ENCODE measurements at regions not wholly inside any gene's neighbourhood (a gene's known extent, or its start where the extent isn't known, plus 50 kb on each side); places are given as distances from the start of the nearest gene placed in this dataset.

DNA sequence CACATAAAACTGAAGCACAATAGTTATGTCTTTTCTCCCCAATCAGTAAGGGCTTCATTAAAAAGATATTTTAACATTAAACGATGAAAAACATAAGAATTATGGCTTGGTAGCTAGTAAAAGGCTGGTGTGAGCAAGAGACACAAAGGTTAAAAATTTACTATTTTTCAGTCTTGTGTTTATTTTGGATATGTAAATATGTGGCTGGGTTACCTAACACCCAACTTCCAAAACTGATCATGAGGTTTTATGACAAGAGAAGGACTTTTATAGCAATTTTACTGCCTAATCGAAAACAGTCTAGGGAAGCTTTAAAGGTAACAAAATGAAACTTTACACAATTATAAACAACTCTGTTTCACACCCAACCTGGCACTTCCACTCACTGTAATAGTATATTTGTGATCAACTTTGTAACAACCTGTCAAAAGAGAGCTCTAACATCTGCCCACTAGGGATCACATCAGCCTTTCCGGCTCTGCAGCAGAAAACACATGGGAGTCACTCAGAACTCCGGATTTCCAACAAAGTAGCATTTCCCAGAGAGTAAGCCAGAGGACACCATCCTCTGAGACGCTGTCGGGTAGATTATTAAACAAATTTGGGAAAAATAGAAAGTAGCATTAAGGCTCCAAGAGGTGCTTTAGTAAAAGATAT is 123.4 kb upstream of the C2CD4B start:
- TF ChIP-seq, protein P1, sequence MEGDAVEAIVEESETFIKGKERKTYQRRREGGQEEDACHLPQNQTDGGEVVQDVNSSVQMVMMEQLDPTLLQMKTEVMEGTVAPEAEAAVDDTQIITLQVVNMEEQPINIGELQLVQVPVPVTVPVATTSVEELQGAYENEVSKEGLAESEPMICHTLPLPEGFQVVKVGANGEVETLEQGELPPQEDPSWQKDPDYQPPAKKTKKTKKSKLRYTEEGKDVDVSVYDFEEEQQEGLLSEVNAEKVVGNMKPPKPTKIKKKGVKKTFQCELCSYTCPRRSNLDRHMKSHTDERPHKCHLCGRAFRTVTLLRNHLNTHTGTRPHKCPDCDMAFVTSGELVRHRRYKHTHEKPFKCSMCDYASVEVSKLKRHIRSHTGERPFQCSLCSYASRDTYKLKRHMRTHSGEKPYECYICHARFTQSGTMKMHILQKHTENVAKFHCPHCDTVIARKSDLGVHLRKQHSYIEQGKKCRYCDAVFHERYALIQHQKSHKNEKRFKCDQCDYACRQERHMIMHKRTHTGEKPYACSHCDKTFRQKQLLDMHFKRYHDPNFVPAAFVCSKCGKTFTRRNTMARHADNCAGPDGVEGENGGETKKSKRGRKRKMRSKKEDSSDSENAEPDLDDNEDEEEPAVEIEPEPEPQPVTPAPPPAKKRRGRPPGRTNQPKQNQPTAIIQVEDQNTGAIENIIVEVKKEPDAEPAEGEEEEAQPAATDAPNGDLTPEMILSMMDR (IDR thresholded peaks at IDR 0.05; ENCODE audit: insufficient read depth, low read depth, low read length), result no peak
- TF ChIP-seq EZH2 (IDR thresholded peaks at IDR 0.05; ENCODE audit: insufficient read depth, low read length), result no peak
